GM12878 (cell line): ENCODE measurements at regions not wholly inside any gene's neighbourhood (a gene's known extent, or its start where the extent isn't known, plus 50 kb on each side); places are given as distances from the start of the nearest gene placed in this dataset.

Experiments
- ATAC-seq: fragments of 200-7000 bp; cut with Tn5 transposase; 3 replicates; pipeline ENCODE4 v1.9.1; 2020; ENCODE audit warnings: mild to moderate bottlenecking, moderate library complexity
- BruUV-seq: library from RNA; stranded (reverse); fragments of 400-500 nt; replicated peaks from 2 replicates; lab custom pipeline; 2021; lab: Mats Ljungman, UMichigan
- CTCF ChIA-PET: fragments of 300-600 bp; sonication (Branson Sonifier 250); formaldehyde crosslinking; extraction: SDS; loops from one replicate; lab custom pipeline; 2021; ENCODE audit warnings: inconsistent platforms; lab: Yijun Ruan, JAX
- POLR2A ChIA-PET: fragments of 350-600 bp; formaldehyde crosslinking; extraction: SDS; loops from one replicate; lab custom pipeline; 2021; ENCODE audit warnings: inconsistent platforms; lab: Charles Lee
- RAD21 ChIA-PET: fragments of 300-600 bp; sonication (Branson Sonifier 250); formaldehyde crosslinking; loops from one replicate; lab custom pipeline; 2023; ENCODE audit warnings: antibody characterized with exemption; ENCODE audit not compliant: unreplicated experiment; lab: Charles Lee
- SMC1A ChIA-PET: fragments of 300-600 bp; sonication (Branson Sonifier 250); formaldehyde crosslinking; loops from one replicate; lab custom pipeline; 2023; ENCODE audit not compliant: unreplicated experiment, uncharacterized antibody; lab: Charles Lee
- DNase-seq: peaks from one replicate; pipeline ENCODE4 v3.0.0-alpha.2; 2011; ENCODE audit warnings: low read depth, low spot score
- FAIRE-seq: peaks from 3 replicates; lab custom pipeline; 2011; peaks lifted over from hg19 to GRCh38; lab: Jason Lieb, UNC
- H2AFZ ChIP-seq: 2 replicates; pipeline ENCODE4 v1.6.0; 2011; ENCODE audit warnings: low read depth, low read length, control low read depth; ENCODE audit not compliant: control insufficient read depth
- H3K27ac ChIP-seq: 2 replicates; pipeline ENCODE4 v1.5.1; 2011; ENCODE audit warnings: control low read depth; ENCODE audit not compliant: control insufficient read depth, insufficient read depth
- H3K27me3 ChIP-seq, 2 experiments: replicated peaks in 1 of 2; 2 replicates each; pipeline versions ENCODE4 v1.6.0 to v1.6.1; 2011; ENCODE audit warnings: low read length in 1 of 2; ENCODE audit not compliant: control insufficient read depth in 2 of 2, insufficient read depth in 2 of 2
- H3K36me3 ChIP-seq, 2 experiments: 2 replicates each; pipeline ENCODE4 v1.5.1; 2011; ENCODE audit warnings: low read length in 1 of 2; ENCODE audit not compliant: control insufficient read depth in 2 of 2, insufficient read depth in 2 of 2
- H3K4me1 ChIP-seq: 2 replicates; pipeline ENCODE4 v1.6.1; 2011; ENCODE audit warnings: mild to moderate bottlenecking, low read length, moderate library complexity, mixed read lengths; ENCODE audit not compliant: control insufficient read depth, insufficient read depth
- H3K4me2 ChIP-seq: 2 replicates; pipeline ENCODE4 v1.6.0; 2011; ENCODE audit warnings: control low read depth; ENCODE audit not compliant: control insufficient read depth, insufficient read depth
- H3K4me3 ChIP-seq: fragments of 200-600 bp; sonication (generic); 2 replicates; pipeline ENCODE4 v1.5.1; 2016
- H3K79me2 ChIP-seq: 2 replicates; pipeline ENCODE4 v1.6.0; 2011; ENCODE audit warnings: low read length; ENCODE audit not compliant: control insufficient read depth, insufficient read depth
- H3K9ac ChIP-seq: 2 replicates; pipeline ENCODE4 v1.8.0; 2011; ENCODE audit warnings: low read length, control low read depth, mixed read lengths; ENCODE audit not compliant: control insufficient read depth, insufficient read depth
- H3K9me3 ChIP-seq: replicated peaks from 3 replicates; pipeline ENCODE4 v1.5.1; 2011; ENCODE audit warnings: mild to moderate bottlenecking, low read length; ENCODE audit not compliant: control insufficient read depth, insufficient read depth
- H4K20me1 ChIP-seq: 2 replicates; pipeline ENCODE4 v1.6.0; 2011; ENCODE audit not compliant: control insufficient read depth, insufficient read depth
- BCLAF1 ChIP-seq: fragments of 450-650 bp; IDR thresholded peaks from 2 replicates; pipeline ENCODE4 v1.6.1; 2017; ENCODE audit warnings: antibody characterized with exemption, mild to moderate bottlenecking, moderate library complexity
- ELK1 ChIP-seq: IDR thresholded peaks from 2 replicates; pipeline ENCODE4 v1.6.1; 2012; ENCODE audit warnings: low read depth, low read length, improper control_type of control experiment
- HDAC6 ChIP-seq: fragments of 200-600 bp; sonication (generic); IDR thresholded peaks from one replicate; pipeline ENCODE4 v1.8.0; 2017; ENCODE audit warnings: antibody characterized with exemption; ENCODE audit not compliant: unreplicated experiment
- IKZF1 ChIP-seq: fragments of 450-650 bp; conservative IDR thresholded peaks from 2 replicates; pipeline ENCODE4 v1.6.1; 2017; ENCODE audit warnings: antibody characterized with exemption, mild to moderate bottlenecking
- MTA2 ChIP-seq: fragments of 450-650 bp; IDR thresholded peaks from 2 replicates; pipeline ENCODE4 v1.6.1; 2016; ENCODE audit warnings: low read depth, mild to moderate bottlenecking, moderate library complexity
- MYC ChIP-seq: IDR thresholded peaks from 2 replicates; pipeline ENCODE4 v1.6.1; 2011; ENCODE audit warnings: mild to moderate bottlenecking, low read length, moderate library complexity, inconsistent platforms; ENCODE audit not compliant: insufficient read depth, insufficient replicate concordance, insufficient read length, severe bottlenecking
- RAD51 ChIP-seq: fragments of 450-650 bp; IDR thresholded peaks from 2 replicates; pipeline ENCODE4 v1.6.1; 2016; ENCODE audit warnings: moderate library complexity, mild to moderate bottlenecking, inconsistent platforms
- REST ChIP-seq: IDR thresholded peaks from 2 replicates; pipeline ENCODE4 v1.6.1; 2012; ENCODE audit warnings: mild to moderate bottlenecking, low read depth, low read length
- SIX5 ChIP-seq: IDR thresholded peaks from 2 replicates; pipeline ENCODE4 v1.6.1; 2011; ENCODE audit warnings: mild to moderate bottlenecking, low read depth, low read length, moderate library complexity; ENCODE audit not compliant: severe bottlenecking
- TCF7 ChIP-seq: IDR thresholded peaks from 2 replicates; pipeline ENCODE4 v1.6.1; 2014; ENCODE audit warnings: antibody characterized with exemption, borderline replicate concordance
- ZNF24 ChIP-seq: fragments of 450-650 bp; IDR thresholded peaks from 2 replicates; pipeline ENCODE4 v1.6.1; 2017; ENCODE audit warnings: antibody characterized with exemption, mild to moderate bottlenecking
- WGBS: methylation state at CpG from one replicate; pipeline ENCODE4 v1.1.6; 2016; ENCODE audit warnings: low lambda C conversion rate; ENCODE audit not compliant: insufficient replicate concordance, insufficient coverage; ENCODE audit errors: missing lambda C conversion rate; 5-methylcytosine and 5-hydroxymethylcytosine counted together
- in situ Hi-C: fragments of 300-500 bp; cut with MboI; formaldehyde crosslinking; loops from 9 replicates; pipeline ENCODE4 v1.14.3; 2018; ENCODE audit warnings: mixed read lengths
- intact Hi-C: fragments of 100-400 bp; cut with micrococcal nuclease; formaldehyde crosslinking; loops from one replicate; pipeline ENCODE4 v1.14.2; 2022; ENCODE audit not compliant: unreplicated experiment

- Histone ChIP-seq H2AFZ (no peak overlapping the region), H3K36me3 (no peaks in the 10 kb centered on the region), H4K20me1 (no peaks in the 10 kb centered on the region), H3K27me3 (peaks cover 0 to 3% of the 10 kb centered on the region in 2 experiments; a peak in 3 of 4 replicates), H3K4me1 (no peaks in the 10 kb centered on the region), H3K4me3 (no peak overlapping the region), H3K9ac (no peak overlapping the region), H3K4me2 (no peak overlapping the region), H3K27ac (no peak overlapping the region), H3K9me3 (no peaks in the 10 kb centered on the region), H3K79me2 (no peaks in the 10 kb centered on the region)
- SMC1A ChIA-PET, result no interaction called here
- TF ChIP-seq ZNF24 (no peak), HDAC6 (no peak), REST (no peak), ELK1 (no peak), TCF7 (no peak), RAD51 (no peak), MTA2 (no peak), BCLAF1 (no peak), SIX5 (no peak), MYC (no peak), IKZF1 (no peak)
- intact Hi-C loops (no loop called here), in situ Hi-C loops (no loop called here)
- ATAC-seq (no peak), FAIRE-seq (no peak), DNase-seq (no peak)
- 9% methylated on average over 12 of the region's 12 CpGs for WGBS
- RAD21 ChIA-PET, result no interaction called here
- POLR2A ChIA-PET, result no interaction called here
- no TSS peak for BruUV-seq
- CTCF ChIA-PET, result no interaction called here
These were observed 202.6 kb upstream of the ZMIZ1 start for GRCh38 chr10:78865931-78866717.
